Epithelial cell of esophagus (primary cell): ENCODE measurements at regions not wholly inside any gene's neighbourhood (a gene's known extent, or its start where the extent isn't known, plus 50 kb on each side); places are given as distances from the start of the nearest gene placed in this dataset.

Experiments used
- DNase-seq: peaks from one replicate; pipeline ENCODE4 v3.0.0; 2010; ENCODE audit warnings: low read depth
- H3K4me3 ChIP-seq: 2 replicates; pipeline ENCODE4 v1.5.1; 2011; ENCODE audit warnings: mild to moderate bottlenecking, low read length, control low read depth
- CTCF ChIP-seq: IDR thresholded peaks from 2 replicates; pipeline ENCODE4 v1.5.1; 2011; ENCODE audit warnings: low read depth, mild to moderate bottlenecking, low read length, control low read depth, inconsistent platforms; ENCODE audit not compliant: insufficient read depth; ENCODE audit errors: missing control alignments

DNA sequence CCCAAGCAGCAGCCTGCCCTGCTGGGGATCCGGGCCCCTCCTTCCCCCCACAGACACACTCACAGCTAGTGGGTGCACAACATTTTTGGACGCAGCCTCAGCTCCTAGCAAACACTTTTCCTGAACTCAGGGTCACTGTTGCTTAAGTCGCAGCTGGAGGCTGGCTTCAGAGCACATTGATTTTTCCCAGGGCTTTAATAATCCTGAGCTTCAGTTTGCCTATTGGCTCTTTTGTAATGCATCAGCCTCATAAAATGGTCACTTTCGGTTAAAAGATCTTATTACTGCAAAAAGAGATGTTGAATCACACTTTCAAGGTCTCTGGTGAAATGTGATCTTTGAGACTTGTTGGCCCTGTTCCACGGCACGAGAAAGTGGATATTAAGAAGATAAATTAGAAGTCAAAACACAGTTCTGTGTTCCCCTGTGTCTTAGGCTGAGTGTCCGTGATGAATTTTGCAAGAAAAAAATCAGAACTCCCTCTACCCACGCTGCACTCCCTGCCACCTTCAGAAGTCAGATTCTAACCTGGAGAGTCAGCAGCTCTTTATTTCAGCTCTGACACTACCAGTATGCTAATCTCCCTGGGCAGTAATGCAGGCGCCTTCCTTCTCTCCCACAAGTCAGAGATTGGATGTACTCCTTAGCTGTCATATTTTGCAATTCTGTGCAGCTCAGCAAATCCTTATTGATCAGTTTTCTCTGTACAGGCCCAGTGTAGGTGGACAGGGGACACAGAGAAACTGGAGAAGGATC lies 158.2 kb upstream of the E2F8 start:
- DNase-seq = no peak
- H3K4me3 ChIP-seq = no peak overlapping the region
- TF ChIP-seq CTCF = no peak

DNA sequence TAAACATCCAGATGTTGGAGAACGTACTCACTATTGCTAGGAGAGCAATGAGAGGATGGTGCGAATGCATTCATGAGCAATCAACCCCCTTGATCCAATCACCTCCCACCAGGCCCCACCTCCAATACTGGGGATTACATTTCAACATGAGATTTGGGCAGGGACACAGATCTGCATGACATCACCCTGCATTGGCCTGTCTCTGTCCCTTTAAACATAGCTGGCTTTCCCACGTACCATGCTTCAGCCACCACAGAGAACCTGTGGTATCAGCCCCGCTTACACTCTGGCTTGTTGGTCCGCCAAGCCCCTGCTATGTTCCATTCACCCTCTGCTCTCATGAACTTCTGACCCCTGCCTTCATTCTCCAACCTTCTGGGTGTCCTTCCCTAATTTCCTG lies 157.5 kb upstream of the E2F8 start:
- TF ChIP-seq CTCF = no peak
- no peak for DNase-seq
- H3K4me3 ChIP-seq = no peak overlapping the region

DNA sequence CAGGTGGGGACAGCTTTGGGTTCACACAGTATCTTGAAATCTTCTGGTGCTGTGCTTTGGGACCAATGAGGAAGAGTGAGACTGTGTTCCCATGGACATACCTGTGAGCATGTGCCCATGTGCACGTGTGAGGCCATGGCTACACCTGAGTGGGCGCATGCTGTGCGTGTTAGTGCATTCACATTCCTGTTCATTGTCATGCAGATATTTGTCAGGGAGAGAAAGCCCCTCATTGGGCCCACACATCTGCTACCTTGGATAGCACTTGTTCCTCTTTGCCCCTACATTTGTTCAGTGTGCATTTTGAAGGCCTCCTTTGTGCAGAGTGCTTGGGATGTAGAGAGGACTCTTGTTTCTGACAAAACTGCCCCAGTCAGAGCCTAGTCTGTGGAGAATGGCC lies 154.3 kb upstream of the E2F8 start:
- DNase-seq = no peak
- TF ChIP-seq CTCF = no peak

DNA sequence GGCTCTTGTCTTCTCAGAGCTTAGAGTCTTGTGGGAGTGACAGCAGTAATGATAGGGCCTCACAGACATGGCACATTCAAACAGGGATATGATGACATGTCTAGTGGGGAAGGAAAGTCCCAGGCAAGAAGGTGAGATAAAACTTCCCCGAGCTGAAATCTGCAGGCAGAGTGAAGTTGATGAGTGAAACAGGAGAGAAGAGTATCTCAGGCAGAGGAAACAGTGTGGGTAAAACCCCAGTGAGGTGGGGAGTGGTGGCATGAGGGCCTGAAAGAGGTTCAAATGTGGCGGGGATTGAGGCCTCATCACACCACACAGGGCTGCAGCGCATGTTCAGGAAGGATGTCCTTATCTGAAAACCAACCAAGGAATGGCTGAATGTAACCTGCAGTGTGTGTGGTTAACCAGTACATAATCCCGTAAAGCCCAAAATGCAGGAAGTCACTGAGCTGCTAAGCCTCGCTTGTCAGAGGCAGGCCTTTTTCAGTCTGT lies 153.8 kb upstream of the E2F8 start:
- TF ChIP-seq CTCF = no peak
- no peak for DNase-seq
- no peak overlapping the region for H3K4me3 ChIP-seq

More for the DNA sequence above, 154.3 kb upstream of the E2F8 start:
- no peak overlapping the region for H3K4me3 ChIP-seq

GRCh38 chr11:19393941-19394340 lies 153.2 kb upstream of the E2F8 start:
- no peak overlapping the region for H3K4me3 ChIP-seq
- no peak for TF ChIP-seq CTCF
- DNase-seq = peak; percentile 42

- H3K4me3 ChIP-seq = no peak overlapping the region
- DNase-seq = no peak
- no peak for TF ChIP-seq CTCF
Observed at GRCh38 chr11:19392847-19393518, 152.2 kb upstream of the E2F8 start.

DNA sequence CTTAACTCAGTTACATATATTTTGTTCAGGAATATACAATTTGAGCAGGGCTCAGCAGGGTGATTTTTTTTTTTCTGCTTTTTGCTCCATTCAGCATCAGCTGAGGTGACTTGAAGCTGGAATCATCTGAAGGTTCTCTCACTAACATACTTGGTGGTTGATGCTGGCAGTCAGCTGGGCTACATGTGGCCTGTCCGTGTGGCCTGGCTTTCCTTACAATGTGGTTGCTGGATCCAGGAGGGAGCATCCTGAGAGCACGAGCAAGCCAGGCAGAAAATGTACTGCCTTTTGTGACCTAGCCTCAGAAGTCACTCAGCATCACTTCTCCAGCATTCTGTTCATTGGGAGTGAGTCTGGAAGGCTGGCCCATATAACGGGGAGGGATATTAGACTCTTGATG lies 151.6 kb upstream of the E2F8 start:
- no peak for DNase-seq
- H3K4me3 ChIP-seq = no peak overlapping the region
- TF ChIP-seq CTCF = no peak
